Smooth muscle cell (in vitro differentiated cells): ENCODE measurements at regions not wholly inside any gene's neighbourhood (a gene's known extent, or its start where the extent isn't known, plus 50 kb on each side); places are given as distances from the start of the nearest gene placed in this dataset.

Source experiments
- DNase-seq: peaks from one replicate; lab custom pipeline; 2025; ENCODE audit not compliant: unreplicated experiment; lab: John Stamatoyannopoulos, UW
- H2AFZ ChIP-seq: fragments of 200-600 bp; sonication (generic); 2 replicates; pipeline ENCODE4 v1.6.0; 2016; ENCODE audit warnings: antibody characterized with exemption, low read depth, mild to moderate bottlenecking
- H3F3A ChIP-seq: fragments of 200-600 bp; sonication (generic); 2 replicates; pipeline ENCODE4 v1.6.0; 2017; ENCODE audit warnings: antibody characterized with exemption, low read depth
- H3K27ac ChIP-seq: fragments of 200-600 bp; sonication (generic); 2 replicates; pipeline ENCODE4 v1.5.1; 2016; ENCODE audit warnings: low read depth, mild to moderate bottlenecking
- H3K27me3 ChIP-seq: fragments of 200-600 bp; sonication (generic); 2 replicates; pipeline ENCODE4 v1.6.1; 2016; ENCODE audit warnings: low read depth, mild to moderate bottlenecking
- H3K36me3 ChIP-seq: fragments of 200-600 bp; sonication (generic); 2 replicates; pipeline ENCODE4 v1.5.1; 2016; ENCODE audit warnings: low read depth
- H3K4me1 ChIP-seq: fragments of 200-600 bp; sonication (generic); 2 replicates; pipeline ENCODE4 v1.5.1; 2016; ENCODE audit warnings: low read depth
- H3K4me2 ChIP-seq: fragments of 200-600 bp; sonication (generic); 2 replicates; pipeline ENCODE4 v1.6.0; 2016; ENCODE audit warnings: mild to moderate bottlenecking
- H3K4me3 ChIP-seq: fragments of 200-600 bp; sonication (generic); 2 replicates; pipeline ENCODE4 v1.5.1; 2016; ENCODE audit warnings: mild to moderate bottlenecking
- H3K79me2 ChIP-seq: fragments of 200-600 bp; sonication (generic); 2 replicates; pipeline ENCODE4 v1.6.0; 2016; ENCODE audit warnings: low read depth, mild to moderate bottlenecking
- H3K9ac ChIP-seq: fragments of 200-600 bp; sonication (generic); 2 replicates; pipeline ENCODE4 v1.6.0; 2016; ENCODE audit warnings: low read depth
- H3K9me3 ChIP-seq: fragments of 200-600 bp; sonication (generic); replicated peaks from 2 replicates; pipeline ENCODE4 v1.5.1; 2016; ENCODE audit warnings: low read depth
- H4K20me1 ChIP-seq: fragments of 200-600 bp; sonication (generic); 2 replicates; pipeline ENCODE4 v1.6.0; 2016; ENCODE audit warnings: low read depth
- WGBS: methylation state at CpG from one replicate; pipeline ENCODE4 v1.1.7; 2016; ENCODE audit warnings: low lambda C conversion rate; 5-methylcytosine and 5-hydroxymethylcytosine counted together
- TF ChIP-seq, protein P1 (sequence below): fragments of 200-600 bp; sonication (generic); IDR thresholded peaks from 2 replicates; pipeline ENCODE4 v1.5.1; 2017; ENCODE audit warnings: borderline replicate concordance, mild to moderate bottlenecking, antibody characterized with exemption; ENCODE audit not compliant: insufficient read depth, poor library complexity, severe bottlenecking

DNA sequence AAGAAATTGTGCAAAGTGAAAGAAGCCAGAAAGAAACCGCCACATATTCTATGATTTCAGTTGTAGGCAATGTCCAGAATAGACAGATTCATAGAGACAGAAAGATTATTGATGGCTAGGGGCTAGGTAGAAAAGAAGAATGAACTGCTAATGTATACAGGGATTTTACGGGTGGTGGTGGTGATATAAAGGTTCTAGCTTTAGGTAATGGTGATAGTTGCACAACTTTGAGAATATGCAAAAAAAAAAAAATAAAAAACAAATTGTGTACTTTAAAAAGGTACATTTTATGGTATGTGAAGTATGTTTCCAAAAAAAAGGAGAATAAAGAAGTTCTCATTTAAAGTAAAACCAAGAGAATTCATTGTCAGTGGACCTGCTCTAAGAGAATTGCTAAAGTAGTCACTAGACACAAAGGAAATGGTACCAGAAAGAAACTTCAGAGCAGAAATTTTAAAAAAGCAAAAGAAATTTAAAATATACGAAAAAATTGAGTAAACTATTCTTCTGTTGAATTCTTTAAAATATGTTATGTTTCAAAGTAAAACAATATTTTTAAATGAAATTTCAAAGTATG, 680.1 kb downstream of the UQCRFS1 start:
- H3K9me3 ChIP-seq, result peaks cover 10% of the 10 kb centered on the region
- no peak overlapping the region for H3K27ac ChIP-seq
- no peak for DNase-seq
- H3K4me3 ChIP-seq, result no peak overlapping the region
- H3F3A ChIP-seq, result no peaks in the 10 kb centered on the region
- H3K4me2 ChIP-seq, result no peak overlapping the region
- H3K9ac ChIP-seq, result no peak overlapping the region
- no peaks in the 10 kb centered on the region for H4K20me1 ChIP-seq
- no peaks in the 10 kb centered on the region for H3K4me1 ChIP-seq
- no peak overlapping the region for H2AFZ ChIP-seq
- no peaks in the 10 kb centered on the region for H3K79me2 ChIP-seq
- TF ChIP-seq, protein P1, sequence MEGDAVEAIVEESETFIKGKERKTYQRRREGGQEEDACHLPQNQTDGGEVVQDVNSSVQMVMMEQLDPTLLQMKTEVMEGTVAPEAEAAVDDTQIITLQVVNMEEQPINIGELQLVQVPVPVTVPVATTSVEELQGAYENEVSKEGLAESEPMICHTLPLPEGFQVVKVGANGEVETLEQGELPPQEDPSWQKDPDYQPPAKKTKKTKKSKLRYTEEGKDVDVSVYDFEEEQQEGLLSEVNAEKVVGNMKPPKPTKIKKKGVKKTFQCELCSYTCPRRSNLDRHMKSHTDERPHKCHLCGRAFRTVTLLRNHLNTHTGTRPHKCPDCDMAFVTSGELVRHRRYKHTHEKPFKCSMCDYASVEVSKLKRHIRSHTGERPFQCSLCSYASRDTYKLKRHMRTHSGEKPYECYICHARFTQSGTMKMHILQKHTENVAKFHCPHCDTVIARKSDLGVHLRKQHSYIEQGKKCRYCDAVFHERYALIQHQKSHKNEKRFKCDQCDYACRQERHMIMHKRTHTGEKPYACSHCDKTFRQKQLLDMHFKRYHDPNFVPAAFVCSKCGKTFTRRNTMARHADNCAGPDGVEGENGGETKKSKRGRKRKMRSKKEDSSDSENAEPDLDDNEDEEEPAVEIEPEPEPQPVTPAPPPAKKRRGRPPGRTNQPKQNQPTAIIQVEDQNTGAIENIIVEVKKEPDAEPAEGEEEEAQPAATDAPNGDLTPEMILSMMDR, result no peak
- no peaks in the 10 kb centered on the region for H3K36me3 ChIP-seq
- 92% methylated on average over 3 of the region's 3 CpGs for WGBS
- H3K27me3 ChIP-seq, result no peaks in the 10 kb centered on the region

DNA sequence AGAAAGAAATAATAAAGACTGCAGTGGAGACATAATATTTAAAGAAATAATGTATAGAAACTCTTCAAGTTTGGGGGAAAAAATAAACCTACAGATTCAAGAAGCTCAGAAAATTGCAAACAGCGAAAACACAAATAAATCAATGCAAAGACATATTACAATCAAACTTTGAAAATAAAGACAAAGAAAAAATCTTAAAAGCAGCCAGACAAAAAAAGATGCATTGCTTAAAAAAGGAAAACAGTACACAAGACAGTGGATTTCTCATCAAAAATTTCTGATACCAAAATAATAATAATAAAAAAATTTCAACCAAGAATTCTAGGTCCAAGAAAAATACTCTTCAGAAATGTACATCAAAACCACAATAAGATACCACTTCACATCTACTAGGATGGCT, 681.0 kb downstream of the UQCRFS1 start:
- TF ChIP-seq, protein P1, result no peak
- Histone ChIP-seq H3K9ac (no peak overlapping the region), H4K20me1 (no peaks in the 10 kb centered on the region), H3K36me3 (no peaks in the 10 kb centered on the region), H2AFZ (no peak overlapping the region), H3K4me1 (no peaks in the 10 kb centered on the region), H3K9me3 (peaks cover 4% of the 10 kb centered on the region), H3K4me2 (no peak overlapping the region), H3K79me2 (no peaks in the 10 kb centered on the region), H3K4me3 (no peak overlapping the region), H3K27ac (no peak overlapping the region), H3K27me3 (no peaks in the 10 kb centered on the region), H3F3A (no peaks in the 10 kb centered on the region)
- 94% methylated on average over 1 of the region's 1 CpG for WGBS
- DNase-seq, result no peak

- Histone ChIP-seq H3K4me3 (no peak overlapping the region), H3K4me2 (no peak overlapping the region), H3K4me1 (no peaks in the 10 kb centered on the region), H4K20me1 (no peaks in the 10 kb centered on the region), H3K9me3 (no peaks in the 10 kb centered on the region), H3K36me3 (no peaks in the 10 kb centered on the region), H3K9ac (no peak overlapping the region), H3K27me3 (no peaks in the 10 kb centered on the region), H3K27ac (no peak overlapping the region), H2AFZ (no peak overlapping the region), H3K79me2 (no peaks in the 10 kb centered on the region), H3F3A (no peaks in the 10 kb centered on the region)
- DNase-seq, result no peak
- WGBS, result 84% methylated on average over 2 of the region's 2 CpGs
- TF ChIP-seq, protein P1, result no peak
Measured at GRCh38 chr19:28530406-28531035, 682.4 kb downstream of the UQCRFS1 start.

DNA sequence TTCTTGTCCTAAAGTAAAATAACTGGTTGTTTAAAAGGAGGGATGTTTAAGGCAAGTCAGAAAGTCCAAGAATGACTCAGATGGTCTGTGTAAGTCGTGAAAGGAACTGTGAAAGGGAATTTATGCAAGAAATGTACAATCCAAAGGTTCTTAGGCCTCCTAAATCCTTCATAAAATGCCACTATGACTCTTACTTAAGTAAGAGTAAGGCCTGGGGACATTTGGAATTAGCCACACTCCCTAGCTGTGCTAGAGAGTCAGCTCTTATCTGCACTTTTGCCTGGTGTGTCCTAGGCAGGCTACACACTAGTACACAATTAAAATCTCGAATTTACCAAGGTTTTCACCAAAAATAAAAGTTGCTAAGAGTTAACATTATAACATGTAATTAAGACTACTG, 686.9 kb downstream of the UQCRFS1 start:
- Histone ChIP-seq H2AFZ (no peak overlapping the region), H3K9ac (no peak overlapping the region), H3K4me1 (no peaks in the 10 kb centered on the region), H4K20me1 (no peaks in the 10 kb centered on the region), H3K4me3 (no peak overlapping the region), H3K36me3 (no peaks in the 10 kb centered on the region), H3K27me3 (no peaks in the 10 kb centered on the region), H3K27ac (no peak overlapping the region), H3K79me2 (no peaks in the 10 kb centered on the region), H3K9me3 (no peaks in the 10 kb centered on the region), H3K4me2 (no peak overlapping the region), H3F3A (no peaks in the 10 kb centered on the region)
- no peak for DNase-seq
- TF ChIP-seq, protein P1, result no peak
- WGBS, result 74% methylated on average over 2 of the region's 2 CpGs
